Umbilical cord (tissue), 1 donor: ENCODE measurements at regions not wholly inside any gene's neighbourhood (a gene's known extent, or its start where the extent isn't known, plus 50 kb on each side); places are given as distances from the start of the nearest gene placed in this dataset.

Source experiments
- DNase-seq: peaks from one replicate; pipeline ENCODE4 v3.0.0-alpha.2; 2015; ENCODE audit warnings: low spot score

DNA sequence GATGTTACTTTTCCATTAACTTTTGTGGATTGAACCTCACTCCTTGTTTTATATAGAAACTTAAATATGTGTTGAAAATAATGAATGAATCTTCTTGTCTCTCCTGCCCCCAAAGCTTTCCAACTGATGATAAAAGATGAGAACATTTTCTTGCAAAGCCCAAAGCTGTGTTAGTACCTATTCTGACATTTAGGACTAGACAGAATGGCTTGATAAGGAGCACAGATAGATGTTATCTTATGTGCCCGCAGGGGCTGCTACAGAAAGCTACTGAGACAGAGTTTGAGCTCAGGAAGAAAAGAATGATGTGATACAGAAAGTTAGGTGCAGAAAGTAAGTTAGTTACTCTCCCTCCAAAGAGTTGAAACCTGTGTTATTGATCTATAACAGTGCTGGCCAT, 109.4 kb upstream of the ATP11B start:
- peak; percentile 50 for DNase-seq

DNA sequence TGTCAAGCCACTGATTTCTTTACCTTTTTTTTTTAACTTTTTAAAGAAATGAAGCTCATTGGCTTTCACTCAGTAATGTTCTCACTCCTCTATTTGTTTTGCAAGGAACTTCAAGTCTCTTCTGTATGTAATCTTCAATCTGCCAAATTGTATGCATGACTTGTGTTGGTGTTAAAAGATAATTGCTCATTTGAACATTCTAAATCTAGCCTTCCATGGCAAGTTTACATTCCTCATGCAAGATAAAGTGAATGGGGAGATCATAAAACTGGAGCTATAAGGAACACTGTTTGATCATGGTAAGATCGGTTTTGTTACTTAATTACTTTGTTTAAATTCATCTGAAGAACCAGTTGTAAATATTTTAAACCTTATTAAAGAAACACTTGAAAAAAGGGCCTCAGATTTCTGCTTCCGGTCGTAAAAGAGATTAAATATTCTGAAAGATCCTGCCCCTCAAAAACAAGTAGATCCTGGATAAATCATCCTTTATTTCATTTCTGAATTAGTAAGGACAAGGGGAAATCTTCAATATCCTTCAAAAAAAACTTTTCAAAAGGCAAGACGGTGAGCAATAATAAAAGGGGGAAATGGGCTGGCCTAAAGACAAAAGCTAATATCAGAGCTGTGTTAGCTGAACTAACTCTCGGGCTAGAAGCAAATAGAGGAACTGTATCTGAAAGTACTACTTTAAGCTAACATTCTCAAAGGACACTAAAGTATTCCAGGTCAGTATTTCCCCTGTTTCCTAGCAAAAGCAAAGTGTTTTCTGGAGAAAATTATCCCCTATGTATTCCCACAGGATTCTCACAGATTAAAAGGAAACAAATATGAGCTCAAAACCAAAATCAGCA, 107.0 kb upstream of the ATP11B start:
- no peak for DNase-seq

DNA sequence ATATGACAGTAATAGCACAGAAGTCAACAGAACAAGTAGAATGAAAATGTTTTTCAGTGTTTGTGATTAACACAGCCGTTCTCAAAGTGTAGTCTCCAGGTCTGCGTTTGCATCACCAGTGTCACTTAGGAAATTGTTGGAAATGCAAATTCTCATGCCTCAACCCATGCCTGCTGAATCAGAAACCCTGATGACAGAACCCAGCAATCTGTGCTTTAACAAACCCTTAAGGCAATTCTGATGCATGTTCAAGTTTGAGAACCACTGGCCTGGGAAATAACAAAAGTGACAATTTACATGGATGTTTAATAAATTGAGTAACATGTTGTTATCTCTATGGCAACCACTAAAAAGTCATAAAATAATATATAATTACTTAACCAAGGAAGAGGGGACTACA, 103.1 kb upstream of the ATP11B start:
- peak; percentile 64 for DNase-seq

DNA sequence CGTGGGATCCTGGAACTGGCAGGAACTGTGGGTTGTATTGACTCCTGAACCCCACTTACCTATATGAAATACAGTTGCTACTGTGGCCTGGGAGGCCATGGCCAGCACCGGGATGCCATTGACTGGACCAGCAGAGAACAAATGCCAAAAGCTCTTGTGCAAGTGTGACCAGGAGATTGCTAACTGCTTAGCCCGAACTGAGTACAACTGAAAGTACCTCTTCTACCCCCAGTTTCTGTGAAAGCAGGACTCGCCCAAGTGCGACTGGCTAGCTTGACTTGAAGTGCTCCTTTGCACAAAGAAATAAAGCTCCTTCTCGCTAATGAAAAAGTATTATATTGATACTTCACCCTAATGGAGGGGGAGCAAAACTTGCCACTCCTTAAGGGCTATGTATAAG, 101.3 kb upstream of the ATP11B start:
- no peak for DNase-seq

DNA sequence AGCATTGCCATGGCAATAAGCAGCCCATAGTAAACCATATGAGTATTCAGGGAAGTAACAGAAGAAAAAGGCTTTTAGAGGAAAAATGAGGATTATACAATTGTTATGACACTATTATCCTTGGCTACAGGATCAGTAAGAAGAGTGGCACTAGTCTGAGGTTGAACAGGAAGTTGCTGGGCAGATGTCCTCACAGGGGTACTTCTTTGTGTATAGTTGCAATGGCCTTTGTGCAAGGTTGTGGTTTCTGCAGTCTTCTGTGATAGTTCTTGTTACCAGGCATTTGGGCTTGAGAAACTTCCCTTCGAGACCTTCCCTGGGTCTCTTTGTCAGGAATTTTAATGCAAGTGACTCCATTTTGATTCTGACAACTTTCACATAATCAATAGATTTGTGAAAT, 100.6 kb upstream of the ATP11B start:
- DNase-seq, result no peak

DNA sequence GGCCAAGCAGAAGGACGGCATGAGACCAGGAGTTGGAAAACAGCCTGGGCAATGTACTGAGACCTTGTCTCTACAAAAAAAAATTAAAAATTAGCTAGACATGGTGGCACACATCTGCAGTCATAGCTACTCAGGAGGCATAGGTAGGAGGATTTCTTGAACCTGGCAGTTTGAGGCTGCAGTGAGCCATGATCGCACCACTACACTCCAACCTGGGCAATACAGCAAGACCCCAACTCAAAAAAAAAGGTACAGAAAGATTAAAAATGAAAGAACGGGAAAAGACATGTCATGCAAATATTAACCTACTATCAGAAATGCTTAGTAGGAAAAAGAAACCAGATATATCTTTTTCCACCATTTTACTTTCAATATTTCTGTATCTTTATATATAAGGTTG, 99.6 kb upstream of the ATP11B start:
- DNase-seq, result no peak

DNA sequence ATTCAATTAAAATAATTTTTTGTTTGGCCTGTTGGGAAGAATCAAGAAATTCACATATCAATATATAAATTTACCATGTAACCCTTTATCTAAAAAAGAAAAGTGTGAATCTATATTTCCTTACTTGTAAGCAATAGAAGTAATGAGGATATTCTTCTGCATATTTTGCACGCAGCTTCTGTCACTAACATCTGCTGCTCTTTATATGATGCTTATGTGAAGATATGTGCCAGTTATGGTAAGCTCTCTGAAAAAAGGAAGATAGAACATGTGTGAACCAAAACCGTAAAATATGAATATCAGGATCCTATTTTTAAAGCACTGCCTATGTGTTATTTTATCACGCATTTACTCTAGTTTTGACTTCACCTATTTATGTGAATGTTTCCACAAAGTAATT, 96.4 kb upstream of the ATP11B start:
- no peak for DNase-seq

DNA sequence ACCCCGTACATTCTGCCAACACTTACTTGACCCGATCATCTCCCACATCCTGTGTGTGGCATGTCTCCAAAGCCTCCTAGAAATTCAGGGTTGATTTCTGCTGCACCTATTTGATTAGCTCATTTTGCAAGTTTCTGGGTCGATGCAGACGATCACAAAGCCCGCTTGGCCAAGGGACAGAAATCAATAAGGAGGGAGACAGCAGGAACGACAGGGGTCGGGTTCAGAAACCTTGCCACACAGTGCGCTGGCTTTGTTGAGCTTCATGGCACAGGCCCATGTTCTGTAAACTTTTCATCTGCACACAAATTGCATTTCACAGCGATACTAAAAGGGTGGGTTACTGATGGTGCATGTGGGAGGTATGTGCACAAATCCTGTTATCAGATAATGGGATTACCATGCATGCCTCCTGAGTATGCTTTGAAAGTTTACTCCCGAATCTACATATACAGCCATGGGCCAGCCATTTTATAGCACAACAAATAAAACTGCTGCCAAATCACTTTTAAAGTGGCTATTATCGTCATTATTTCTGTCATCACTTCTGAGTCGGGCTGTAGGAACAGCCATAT, 95.9 kb upstream of the ATP11B start:
- DNase-seq, result no peak

DNA sequence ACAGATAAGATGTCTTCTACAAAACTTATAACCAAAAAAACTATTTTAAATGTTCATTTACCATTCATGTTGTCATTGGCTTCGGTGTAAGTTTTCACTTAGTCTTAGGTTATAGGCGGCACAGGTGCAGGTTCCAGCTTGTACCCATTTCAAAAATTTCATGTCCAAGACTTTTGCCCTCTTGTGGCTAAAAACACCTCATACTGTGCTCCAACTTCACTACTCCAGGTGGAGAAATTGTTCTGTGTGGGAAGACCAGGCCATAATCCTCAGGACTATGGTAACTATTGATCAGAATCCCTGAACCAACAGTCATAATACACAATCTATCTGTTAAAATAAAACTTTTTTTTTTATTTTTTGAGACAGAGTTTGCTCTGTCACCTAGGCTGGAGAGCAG, 95.2 kb upstream of the ATP11B start:
- no peak for DNase-seq

DNA sequence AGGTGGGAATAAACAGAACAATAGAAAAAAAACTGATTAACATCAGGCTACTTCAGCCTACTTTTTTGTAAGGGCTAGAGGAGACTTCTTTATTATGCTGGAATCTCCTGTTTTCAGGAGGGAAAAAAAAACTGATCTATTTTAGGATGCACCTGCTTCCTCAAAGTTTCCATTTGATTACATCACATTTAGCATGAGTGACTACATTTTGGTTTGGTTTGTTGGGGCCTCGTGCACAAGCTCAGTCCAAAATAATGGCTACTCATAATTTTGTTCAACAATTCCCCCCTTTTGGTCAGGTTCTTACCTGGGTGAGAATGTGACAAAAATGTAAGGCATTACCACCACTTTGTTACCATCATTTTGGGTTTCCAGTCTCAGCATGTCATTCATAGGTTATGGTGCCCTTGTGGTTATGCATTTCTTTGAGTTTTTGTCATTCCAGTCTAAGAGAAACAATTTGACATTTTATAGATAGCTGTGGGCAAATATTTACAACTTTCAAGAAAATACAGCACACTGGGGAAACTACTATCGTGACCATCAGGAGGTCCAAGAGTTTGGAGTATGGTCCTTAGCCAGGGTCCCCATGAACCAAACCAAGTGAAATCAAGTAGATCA, 93.6 kb upstream of the ATP11B start:
- no peak for DNase-seq

DNA sequence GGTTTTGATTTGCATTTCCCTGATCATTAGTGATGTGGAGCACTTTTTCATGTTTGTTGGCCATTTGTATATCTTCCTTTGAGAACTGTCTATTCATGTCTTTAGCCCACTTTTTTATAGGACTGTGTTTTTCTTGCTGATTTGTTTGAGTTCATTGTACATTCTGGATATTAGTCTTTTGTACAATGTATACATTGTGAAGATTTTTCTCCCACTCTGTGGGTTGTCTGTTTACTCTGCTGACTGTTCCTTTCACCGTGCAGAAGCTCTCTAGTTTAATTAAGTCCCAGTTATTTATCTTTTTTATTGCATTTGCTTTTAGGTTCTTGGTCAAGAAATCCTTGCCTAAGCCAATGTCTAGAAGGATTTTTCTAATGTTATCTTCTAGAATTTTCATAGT, 91.1 kb upstream of the ATP11B start:
- DNase-seq, result no peak

DNA sequence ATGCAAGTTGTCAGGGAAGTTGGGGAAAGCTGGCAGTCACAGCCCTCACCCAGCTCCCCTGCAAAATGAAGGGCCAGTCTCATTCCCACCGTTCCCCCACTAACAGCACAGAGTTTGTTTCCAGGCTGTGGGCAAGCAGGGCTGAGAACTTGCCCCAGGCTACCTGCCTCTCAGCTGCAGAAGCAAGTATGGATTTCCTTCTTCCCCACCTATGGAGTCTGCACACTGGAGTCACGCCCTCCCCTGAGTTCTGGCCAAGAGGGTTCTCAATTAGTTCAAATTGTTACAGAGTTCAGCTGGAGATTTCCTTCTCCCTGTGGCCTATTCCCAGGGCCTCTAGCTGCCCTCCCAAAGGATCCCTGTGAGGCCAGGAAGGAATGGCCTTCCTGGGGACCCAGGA, 90.1 kb upstream of the ATP11B start:
- no peak for DNase-seq

DNA sequence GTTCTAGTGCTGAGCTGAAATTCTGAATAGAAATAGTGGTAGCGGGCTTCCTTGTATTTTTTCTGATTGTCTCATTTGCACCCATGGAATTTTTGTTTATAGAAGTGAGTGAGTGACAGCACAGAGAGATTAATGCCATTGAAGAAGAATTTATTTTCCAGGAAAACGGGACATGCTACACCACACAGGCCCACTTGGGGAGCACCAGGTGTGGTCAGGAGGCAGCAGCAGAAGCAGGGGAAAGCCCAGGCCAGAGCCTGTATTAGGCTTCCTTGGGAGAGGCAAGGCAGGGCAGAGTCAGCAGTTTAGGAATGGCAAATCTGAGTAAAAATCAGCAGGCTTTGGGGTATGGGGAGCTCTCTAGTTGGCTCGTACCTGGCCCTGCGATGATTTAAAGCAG, 88.4 kb upstream of the ATP11B start:
- no peak for DNase-seq

DNA sequence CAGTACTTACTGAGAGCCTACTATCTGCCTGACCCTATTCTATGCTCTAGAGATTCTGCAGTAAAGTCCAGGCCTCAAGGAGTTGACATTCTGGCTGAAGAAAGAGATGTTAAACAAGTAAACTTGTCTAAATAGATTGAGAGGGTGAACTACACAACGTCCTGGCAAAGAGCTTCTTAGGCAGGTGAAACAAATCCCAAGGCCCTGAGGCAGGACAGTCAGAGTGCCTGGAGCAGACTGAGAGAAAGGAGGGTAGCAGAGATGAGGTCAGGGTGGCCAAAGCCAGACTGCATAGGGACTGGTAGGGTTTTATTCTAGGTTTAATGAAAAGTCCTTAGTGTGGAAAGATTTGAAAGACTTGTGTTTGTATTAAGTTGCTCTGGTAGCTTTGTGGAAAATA, 84.5 kb upstream of the ATP11B start:
- no peak for DNase-seq

DNA sequence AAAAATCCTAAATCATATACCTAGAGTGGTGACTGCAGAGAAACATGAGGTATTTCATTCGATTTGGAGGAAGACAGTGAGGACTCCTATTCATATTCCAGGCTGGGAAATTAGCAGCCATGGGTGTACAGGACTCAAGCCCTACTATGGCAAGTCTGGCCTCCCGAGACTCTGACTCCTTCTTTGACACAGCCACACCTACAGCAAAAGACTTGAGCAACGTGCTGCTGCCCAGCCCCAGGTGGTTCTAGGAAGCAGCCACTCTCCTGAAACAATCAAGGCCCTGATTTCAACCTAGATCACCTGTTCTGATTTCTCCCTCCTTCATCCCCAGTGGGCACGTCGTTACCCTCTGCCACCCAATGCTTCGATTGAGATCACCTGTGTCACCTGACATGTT, 84.0 kb upstream of the ATP11B start:
- DNase-seq, result no peak

DNA sequence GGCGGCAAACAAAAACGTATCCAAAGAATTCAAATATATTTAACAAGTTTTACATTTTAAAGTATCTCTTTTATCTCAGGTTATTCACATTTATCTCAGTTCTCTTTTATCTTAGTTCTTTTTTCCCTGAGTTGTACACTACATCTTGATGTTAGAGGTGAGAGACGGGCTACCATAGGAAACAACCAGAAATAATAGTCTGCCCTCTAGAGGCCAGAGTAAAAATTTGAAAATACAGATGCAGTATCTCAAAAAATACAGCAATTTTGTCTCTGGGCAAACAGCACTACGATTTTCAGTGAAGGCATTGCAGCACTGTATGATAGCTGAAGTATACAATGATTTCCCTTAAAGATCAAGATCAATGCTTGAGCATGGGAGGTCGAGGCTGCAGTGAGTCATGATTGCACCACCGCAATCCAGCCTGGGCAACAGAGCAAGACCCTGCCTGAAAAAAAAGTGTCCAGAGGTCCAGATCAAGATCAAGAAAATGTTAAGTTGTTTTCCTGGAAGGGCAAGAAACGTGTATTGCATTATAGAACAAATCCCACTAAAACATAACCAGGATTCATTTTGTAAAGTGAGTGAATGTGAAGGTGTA, 82.6 kb upstream of the ATP11B start:
- peak; percentile 45 for DNase-seq

DNA sequence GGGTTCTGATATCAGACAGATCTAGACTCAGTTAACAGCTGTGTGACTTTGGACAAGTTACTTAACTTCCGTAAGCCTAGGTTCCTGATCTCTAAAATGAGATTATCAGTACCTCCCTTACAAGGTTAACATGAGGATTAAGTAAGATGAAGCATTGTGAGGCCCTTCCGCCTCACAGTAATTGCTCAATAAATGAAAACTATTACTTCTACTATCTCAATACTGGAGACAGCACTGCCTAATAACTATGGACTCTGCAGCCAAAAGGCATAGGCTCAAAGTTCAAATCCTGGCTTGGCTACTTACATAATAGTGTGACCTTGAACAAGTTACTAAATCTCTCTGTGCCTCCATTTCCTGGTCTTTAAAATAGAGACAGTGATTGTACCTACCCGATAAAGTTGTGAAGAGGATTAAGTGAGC, 82.0 kb upstream of the ATP11B start:
- DNase-seq, result no peak

DNA sequence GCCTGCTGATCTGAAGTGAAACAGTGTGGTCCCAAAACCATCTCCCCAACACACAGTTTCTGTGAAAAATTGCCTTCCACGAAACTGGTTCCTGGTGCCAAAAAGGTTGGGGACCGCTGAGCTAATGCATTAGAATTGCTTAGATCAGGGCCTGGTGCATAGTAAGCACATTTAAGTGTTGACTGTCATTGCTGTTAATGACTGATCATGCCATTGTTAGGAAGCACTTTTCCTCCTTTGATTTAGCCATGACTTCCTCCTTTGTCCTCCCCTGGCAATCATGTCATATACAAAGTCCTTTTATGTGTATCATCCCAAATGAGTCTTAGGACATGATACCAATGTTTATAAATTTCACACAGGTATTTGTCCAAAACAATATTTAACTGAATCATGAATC, 81.5 kb upstream of the ATP11B start:
- DNase-seq, result no peak

DNA sequence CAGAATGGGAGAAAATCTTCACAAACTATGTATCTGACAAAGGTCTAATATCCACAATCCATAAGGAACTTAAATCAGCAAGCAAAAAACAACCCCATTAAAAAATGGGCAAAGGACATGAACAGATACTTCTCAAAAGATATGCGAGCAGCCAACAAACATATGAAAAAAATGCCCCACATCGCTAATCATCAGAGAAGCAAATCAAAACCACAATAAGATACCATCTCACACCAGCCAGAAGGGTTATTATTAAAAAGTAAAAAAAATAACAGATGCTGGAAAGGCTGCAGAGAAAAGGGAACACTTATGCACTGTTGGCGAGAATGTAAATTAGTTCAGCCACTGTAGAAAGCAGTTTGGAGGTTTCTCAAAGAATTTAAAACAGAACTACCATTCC, 80.2 kb upstream of the ATP11B start:
- no peak for DNase-seq

DNA sequence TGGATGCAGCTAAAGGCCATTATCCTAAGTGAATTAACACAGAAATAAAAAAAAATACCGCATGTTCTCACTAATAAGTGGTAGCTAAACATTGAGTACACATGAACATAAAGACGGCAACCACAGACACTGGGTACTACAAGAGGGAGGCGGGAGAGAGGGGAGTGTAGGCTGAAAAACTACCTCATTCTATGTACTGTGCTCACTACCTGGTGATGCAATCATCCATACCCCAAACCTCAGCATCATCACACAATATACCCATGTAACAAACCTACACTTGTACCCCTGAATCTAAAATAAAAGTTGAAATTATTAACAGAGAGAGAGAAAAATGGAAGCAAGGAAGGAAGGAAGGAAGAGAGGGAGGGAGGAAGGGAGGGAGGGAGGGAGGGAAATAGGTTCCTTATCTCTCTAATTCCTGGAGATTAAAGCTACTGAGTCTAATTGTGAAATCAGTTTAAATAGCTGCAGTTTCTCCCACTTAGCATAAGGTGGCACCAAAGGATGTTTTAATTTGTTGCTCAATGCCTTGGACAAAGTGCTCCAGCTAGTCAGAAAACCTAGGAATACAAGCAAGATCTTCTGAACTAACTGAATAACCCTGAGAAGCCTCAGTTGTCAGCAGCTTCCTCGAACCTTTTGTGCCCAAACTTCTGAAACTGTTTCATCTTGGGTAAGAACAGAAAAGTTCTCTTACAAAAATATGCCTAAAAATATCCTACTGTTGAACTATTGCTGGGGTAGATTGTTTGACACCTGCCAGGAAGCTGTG, 79.4 kb upstream of the ATP11B start:
- DNase-seq, result peak; percentile 65

DNA sequence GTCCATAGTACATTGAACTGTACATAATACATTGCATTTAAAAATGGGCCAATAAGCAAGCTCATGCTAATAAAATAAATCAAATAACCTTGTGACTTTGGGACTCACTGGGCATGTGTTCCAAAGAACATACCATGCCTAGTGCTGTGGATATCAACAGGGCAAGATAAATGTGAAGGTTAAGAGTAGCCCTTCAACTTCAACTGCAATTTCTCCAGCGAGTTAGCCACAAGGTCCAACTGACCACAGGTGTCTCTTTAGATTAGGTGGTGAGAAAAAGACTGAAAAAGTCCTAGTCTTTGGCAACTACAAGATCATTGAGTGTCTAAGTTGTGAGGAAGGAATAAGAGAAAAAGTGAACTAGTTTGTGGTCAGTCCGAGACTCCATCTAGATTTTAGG, 78.3 kb upstream of the ATP11B start:
- no peak for DNase-seq

DNA sequence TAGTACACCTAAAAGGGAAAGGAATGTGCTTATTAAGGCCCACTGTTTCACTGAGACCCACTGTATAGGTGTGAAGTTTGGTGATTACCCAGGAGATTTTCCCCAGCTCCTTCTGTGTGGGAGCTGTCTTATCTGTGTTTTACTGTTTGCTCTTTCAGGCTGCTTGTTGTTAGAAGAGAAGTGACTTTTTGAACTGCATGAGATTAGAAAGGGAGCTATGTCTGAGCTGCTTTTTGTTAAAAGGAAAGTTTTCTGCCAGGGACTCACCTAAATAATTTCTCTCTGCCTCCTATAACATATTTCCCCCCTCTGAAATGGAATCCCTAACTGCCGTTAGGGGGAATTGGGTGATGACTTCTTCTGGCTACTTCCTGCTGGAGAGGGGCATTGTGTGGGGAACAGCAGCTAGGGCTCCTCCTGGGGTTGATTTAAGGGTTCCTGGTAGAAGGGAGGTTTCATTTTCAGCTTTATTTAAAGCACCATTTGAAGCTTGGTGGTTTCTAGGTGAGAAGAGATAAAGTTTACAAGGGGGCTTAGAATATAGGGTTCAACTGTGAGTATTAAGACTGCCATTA, 77.1 kb upstream of the ATP11B start:
- DNase-seq, result no peak
